ENCODE measurements at regions not wholly inside any gene's neighbourhood (a gene's known extent, or its start where the extent isn't known, plus 50 kb on each side); places are given as distances from the start of the nearest gene placed in this dataset.

DNA sequence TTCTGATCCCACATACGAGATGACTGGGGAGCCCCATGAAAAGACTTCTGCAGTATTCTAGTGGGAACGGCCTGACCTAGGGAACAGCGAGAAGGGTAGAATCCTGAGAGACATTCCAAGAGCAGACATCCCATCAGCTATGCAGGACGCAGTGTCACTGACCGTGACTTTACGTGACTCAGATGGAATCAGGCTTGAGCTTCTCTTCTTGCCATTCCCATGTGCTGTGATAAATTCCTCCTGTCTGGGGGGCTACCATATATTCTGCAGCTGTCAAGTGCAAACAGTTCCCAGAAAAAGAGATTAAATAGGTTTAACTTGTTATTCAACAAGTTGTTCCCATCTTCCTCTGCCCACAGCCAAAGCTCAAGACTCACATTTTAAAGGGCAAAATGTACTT, 73.1 kb upstream of the PDE1C start:
- peak; percentile 61 for DNase-seq (ENCODE audit: low read depth)

DNA sequence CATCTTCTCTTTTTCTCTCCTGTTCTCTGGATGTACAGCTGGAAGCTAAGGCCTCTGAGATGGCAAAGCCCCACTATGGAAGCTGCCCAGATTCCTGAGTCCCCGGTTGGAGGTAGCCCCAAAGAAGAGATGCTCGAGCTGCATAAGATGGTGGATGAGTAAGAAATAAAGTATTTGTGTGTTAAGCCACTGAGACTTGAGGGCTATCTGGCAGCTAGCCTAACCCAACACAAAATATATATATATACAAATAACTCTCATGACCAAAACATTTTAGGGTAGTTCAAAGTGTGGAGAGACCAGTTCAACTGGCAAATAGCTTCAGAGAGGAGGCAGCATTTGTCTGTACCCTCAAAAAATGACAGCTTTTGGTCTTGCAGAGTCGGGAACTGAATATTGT, 72.4 kb upstream of the PDE1C start:
- peak; percentile 90 for DNase-seq (ENCODE audit: low read depth)

DNA sequence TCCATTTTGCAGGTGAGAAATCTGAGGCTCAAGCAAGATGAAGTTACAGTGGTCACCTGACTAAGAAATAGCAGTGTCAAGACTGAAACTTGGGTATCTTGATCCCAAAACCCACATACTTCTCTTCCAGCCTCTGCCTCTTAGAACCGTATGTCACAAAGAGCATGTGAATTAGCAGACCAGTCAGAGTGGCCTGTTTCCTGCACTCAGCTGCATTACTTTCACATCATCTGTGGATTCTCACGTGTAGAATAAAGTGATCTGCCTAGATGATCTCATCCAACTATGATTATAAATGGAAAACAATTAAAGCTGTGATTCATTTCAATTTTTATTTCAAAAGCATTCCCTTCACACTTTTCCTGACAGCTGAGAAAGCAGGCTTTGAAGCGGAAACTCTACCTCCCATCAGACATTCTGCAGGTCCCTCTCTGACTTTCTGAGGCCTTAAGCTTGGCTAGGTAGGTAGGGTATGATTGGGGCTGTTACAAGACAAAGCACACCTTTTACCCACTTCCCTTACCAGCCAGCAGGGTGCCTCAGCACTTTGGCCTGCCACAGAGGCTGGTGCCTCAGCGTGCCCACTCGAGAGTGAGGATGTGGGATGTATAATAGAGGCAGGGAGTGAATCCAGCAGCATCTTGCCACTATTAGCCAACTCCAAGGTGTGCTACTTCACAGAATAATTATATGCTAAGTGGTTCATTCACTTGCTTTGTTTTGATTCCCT, 70.2 kb upstream of the PDE1C start:
- DNase-seq (ENCODE audit: low read depth): no peak

DNA sequence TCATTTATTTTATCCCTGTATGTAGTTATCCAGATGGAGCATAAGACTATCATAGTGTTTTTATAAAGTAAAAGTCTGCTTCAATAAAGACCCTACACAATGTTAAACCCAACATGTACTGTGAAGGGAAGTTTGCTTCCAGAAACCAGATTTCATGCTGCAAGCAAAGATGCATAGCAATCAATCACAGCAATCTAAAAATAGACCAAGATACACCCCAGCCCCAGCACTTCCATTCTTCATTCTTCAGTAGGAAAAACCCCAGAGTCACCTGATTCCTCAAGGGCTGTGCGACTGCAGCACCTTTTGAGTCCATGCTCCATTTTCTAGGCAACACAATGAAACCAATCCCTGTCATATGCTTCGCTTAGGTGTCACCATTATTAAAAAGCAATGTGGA, 66.9 kb upstream of the PDE1C start:
- no peak for DNase-seq (ENCODE audit: low read depth)

DNA sequence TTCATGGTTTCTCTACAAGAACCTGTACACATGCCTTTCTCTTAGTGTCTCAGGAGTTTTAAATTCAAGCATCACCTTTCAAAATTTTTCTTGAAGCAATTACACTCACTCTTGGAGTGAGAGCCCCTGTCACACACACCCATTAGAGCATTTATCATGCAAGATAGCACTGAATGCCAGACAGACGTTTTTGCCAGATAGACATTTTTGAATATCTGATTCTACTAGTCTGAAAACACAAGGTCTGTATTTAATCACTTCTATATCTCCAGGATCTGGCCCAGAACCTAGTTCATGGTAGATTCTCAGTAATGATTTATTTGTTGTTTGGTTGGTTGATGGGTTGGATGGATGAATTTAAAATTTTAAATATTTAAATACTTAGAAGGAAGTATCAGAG, 60.9 kb upstream of the PDE1C start:
- DNase-seq (ENCODE audit: low read depth): no peak

DNA sequence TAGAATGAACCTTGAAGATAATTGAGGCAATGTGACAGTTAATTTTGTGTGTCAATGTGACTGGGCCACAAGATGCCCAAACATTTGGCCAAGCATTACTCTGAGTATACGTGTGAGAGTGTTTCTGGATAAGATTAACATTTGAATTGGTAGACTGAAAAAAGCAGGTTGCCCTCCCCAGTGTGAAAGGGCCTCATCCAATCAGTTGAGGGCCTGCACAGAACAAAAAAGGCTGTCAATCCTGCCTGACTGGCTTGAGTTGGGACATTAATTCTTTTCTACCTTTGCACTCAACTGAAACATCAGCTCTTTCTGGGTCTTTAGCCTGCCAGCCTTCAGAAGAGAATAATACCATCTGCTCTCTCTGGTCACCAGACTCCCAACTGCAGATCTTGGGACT, 56.6 kb upstream of the PDE1C start:
- no peak for DNase-seq (ENCODE audit: low read depth)

Measured in RPMI7951 (cell line).